Hepatocyte (in vitro differentiated cells): ENCODE measurements at regions not wholly inside any gene's neighbourhood (a gene's known extent, or its start where the extent isn't known, plus 50 kb on each side); places are given as distances from the start of the nearest gene placed in this dataset.

Experiments used
- DNase-seq: peaks from one replicate; pipeline ENCODE4 v3.0.0-alpha.2; 2016; ENCODE audit warnings: low spot score
- H2AFZ ChIP-seq: fragments of 200-600 bp; sonication (generic); 2 replicates; pipeline ENCODE4 v1.6.0; 2016; ENCODE audit warnings: antibody characterized with exemption, mild to moderate bottlenecking
- H3K27ac ChIP-seq: fragments of 200-600 bp; sonication (generic); 2 replicates; pipeline ENCODE4 v1.5.1; 2016; ENCODE audit warnings: mild to moderate bottlenecking
- H3K27me3 ChIP-seq: fragments of 200-600 bp; sonication (generic); 2 replicates; pipeline ENCODE4 v1.6.1; 2016
- H3K36me3 ChIP-seq: fragments of 200-600 bp; sonication (generic); replicated peaks from 2 replicates; pipeline ENCODE4 v1.5.1; 2016; ENCODE audit warnings: low read depth; ENCODE audit not compliant: insufficient read depth
- H3K4me1 ChIP-seq: fragments of 200-600 bp; sonication (generic); 2 replicates; pipeline ENCODE4 v1.5.1; 2016; ENCODE audit warnings: mild to moderate bottlenecking, moderate library complexity; ENCODE audit not compliant: insufficient read depth
- H3K4me2 ChIP-seq: fragments of 200-600 bp; sonication (generic); 2 replicates; pipeline ENCODE4 v1.6.0; 2016
- H3K4me3 ChIP-seq: fragments of 200-600 bp; sonication (generic); 2 replicates; pipeline ENCODE4 v1.5.1; 2016; ENCODE audit warnings: mild to moderate bottlenecking
- H3K79me2 ChIP-seq: fragments of 200-600 bp; sonication (generic); 2 replicates; pipeline ENCODE4 v1.6.0; 2017; ENCODE audit warnings: mild to moderate bottlenecking
- H3K9me2 ChIP-seq: fragments of 200-600 bp; sonication (generic); replicated peaks from 2 replicates; pipeline ENCODE4 v1.6.0; 2017; ENCODE audit warnings: mild to moderate bottlenecking; ENCODE audit not compliant: insufficient read depth
- H3K9me3 ChIP-seq: fragments of 200-600 bp; sonication (generic); 2 replicates; pipeline ENCODE4 v1.5.1; 2016; ENCODE audit warnings: low read depth, mild to moderate bottlenecking
- H4K20me1 ChIP-seq: fragments of 200-600 bp; sonication (generic); 2 replicates; pipeline ENCODE4 v1.6.0; 2016; ENCODE audit warnings: mild to moderate bottlenecking; ENCODE audit not compliant: insufficient read depth, poor library complexity, severe bottlenecking
- CTCF ChIP-seq: fragments of 200-600 bp; sonication (generic); IDR thresholded peaks from 2 replicates; pipeline ENCODE4 v1.5.1; 2016; ENCODE audit warnings: antibody characterized with exemption, mild to moderate bottlenecking; ENCODE audit not compliant: poor library complexity
- EZH2 ChIP-seq: fragments of 200-600 bp; sonication (generic); IDR thresholded peaks from 2 replicates; pipeline ENCODE4 v1.6.1; 2016; ENCODE audit warnings: antibody characterized with exemption, mild to moderate bottlenecking, borderline replicate concordance
- EZH2phosphoT487 ChIP-seq: fragments of 200-600 bp; sonication (generic); IDR thresholded peaks from one replicate; pipeline ENCODE4 v1.6.1; 2018; ENCODE audit warnings: antibody characterized with exemption, mild to moderate bottlenecking, low read depth, moderate library complexity; ENCODE audit not compliant: unreplicated experiment, severe bottlenecking
- WGBS: methylation state at CpG from one replicate; pipeline ENCODE4 v1.1.6; 2016; ENCODE audit warnings: low lambda C conversion rate; ENCODE audit errors: missing lambda C conversion rate; 5-methylcytosine and 5-hydroxymethylcytosine counted together

GRCh38 chr11:115944596-115944995, 440.4 kb upstream of the CADM1 start:
- H3K4me3 ChIP-seq, result no peak overlapping the region
- no peak overlapping the region for H3K27ac ChIP-seq
- H2AFZ ChIP-seq, result no peak overlapping the region
- peaks cover 7% of the 10 kb centered on the region for H3K27me3 ChIP-seq
- no peaks in the 10 kb centered on the region for H3K9me2 ChIP-seq
- H3K4me2 ChIP-seq, result no peak overlapping the region
- no peak for TF ChIP-seq CTCF
- TF ChIP-seq EZH2, result no peak
- TF ChIP-seq EZH2phosphoT487, result no peak
- no peaks in the 10 kb centered on the region for H3K79me2 ChIP-seq
- 56% methylated on average over 8 of the region's 8 CpGs for WGBS
- H4K20me1 ChIP-seq, result no peaks in the 10 kb centered on the region
- no peaks in the 10 kb centered on the region for H3K4me1 ChIP-seq
- H3K9me3 ChIP-seq, result no peaks in the 10 kb centered on the region
- DNase-seq, result no peak
- no peaks in the 10 kb centered on the region for H3K36me3 ChIP-seq

- 93% methylated on average over 2 of the region's 2 CpGs for WGBS
- no peak overlapping the region for H2AFZ ChIP-seq
These were observed 437.8 kb upstream of the CADM1 start for GRCh38 chr11:115942011-115942410.

GRCh38 chr11:115941481-115941993, 437.3 kb upstream of the CADM1 start:
- 82% methylated on average over 15 of the region's 15 CpGs for WGBS
- no peak overlapping the region for H3K4me3 ChIP-seq
- H3K4me1 ChIP-seq, result no peaks in the 10 kb centered on the region
- peaks cover 26% of the 10 kb centered on the region for H3K27me3 ChIP-seq
- no peaks in the 10 kb centered on the region for H3K36me3 ChIP-seq
- H3K79me2 ChIP-seq, result no peaks in the 10 kb centered on the region
- H3K9me2 ChIP-seq, result no peaks in the 10 kb centered on the region
- DNase-seq, result no peak
- no peak overlapping the region for H3K27ac ChIP-seq
- H2AFZ ChIP-seq, result no peak overlapping the region
- no peaks in the 10 kb centered on the region for H4K20me1 ChIP-seq
- H3K9me3 ChIP-seq, result no peaks in the 10 kb centered on the region
- TF ChIP-seq EZH2 (no peak), EZH2phosphoT487 (no peak), CTCF (no peak)
- no peak overlapping the region for H3K4me2 ChIP-seq

More at GRCh38 chr11:115942011-115942410, 437.8 kb upstream of the CADM1 start:
- H3K4me2 ChIP-seq, result no peak overlapping the region
- H4K20me1 ChIP-seq, result no peaks in the 10 kb centered on the region
- TF ChIP-seq EZH2 (no peak), EZH2phosphoT487 (no peak), CTCF (no peak)
- no peaks in the 10 kb centered on the region for H3K9me3 ChIP-seq
- no peaks in the 10 kb centered on the region for H3K79me2 ChIP-seq
- H3K27ac ChIP-seq, result no peak overlapping the region
- no peak overlapping the region for H3K4me3 ChIP-seq
- H3K27me3 ChIP-seq, result peaks cover 26% of the 10 kb centered on the region
- no peaks in the 10 kb centered on the region for H3K4me1 ChIP-seq
- no peaks in the 10 kb centered on the region for H3K9me2 ChIP-seq
- H3K36me3 ChIP-seq, result no peaks in the 10 kb centered on the region
- DNase-seq, result no peak

GRCh38 chr11:115941044-115941443, 436.8 kb upstream of the CADM1 start:
- Histone ChIP-seq H3K9me3 (no peaks in the 10 kb centered on the region), H3K4me2 (no peak overlapping the region), H2AFZ (no peak overlapping the region), H3K27me3 (peaks cover 26% of the 10 kb centered on the region), H3K4me1 (no peaks in the 10 kb centered on the region), H4K20me1 (no peaks in the 10 kb centered on the region), H3K79me2 (no peaks in the 10 kb centered on the region), H3K27ac (no peak overlapping the region), H3K4me3 (no peak overlapping the region), H3K9me2 (no peaks in the 10 kb centered on the region), H3K36me3 (no peaks in the 10 kb centered on the region)
- no peak for DNase-seq
- no peak for TF ChIP-seq EZH2
- no peak for TF ChIP-seq EZH2phosphoT487
- 84% methylated on average over 5 of the region's 5 CpGs for WGBS
